ENCODE measurements at regions not wholly inside any gene's neighbourhood (a gene's known extent, or its start where the extent isn't known, plus 50 kb on each side); places are given as distances from the start of the nearest gene placed in this dataset.
"Not testable (repeated sequence)": the region's sequence is repeated elsewhere in the genome, so short reads cannot be mapped to it uniquely, and the experiment has no call there.

DNA sequence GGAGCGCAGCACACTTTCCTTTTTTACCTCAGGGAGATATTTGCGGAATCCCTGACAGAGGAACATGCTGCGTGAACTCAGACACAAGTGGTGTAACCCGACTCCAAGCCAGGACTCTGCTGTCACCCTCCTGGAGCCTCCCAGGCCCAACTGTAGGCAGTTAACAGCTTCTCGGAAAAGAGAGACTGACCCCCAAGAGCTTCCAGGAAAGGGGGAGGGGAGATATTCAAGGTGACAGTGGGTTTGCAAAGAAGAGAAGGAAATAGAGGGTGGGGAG, 103.1 kb upstream of the NBPF26 start:
- not testable (repeated sequence) for TF ChIP-seq EZH2phosphoT487 (IDR thresholded peaks at IDR 0.05; ENCODE audit: low read depth)
- TF ChIP-seq, protein P1, sequence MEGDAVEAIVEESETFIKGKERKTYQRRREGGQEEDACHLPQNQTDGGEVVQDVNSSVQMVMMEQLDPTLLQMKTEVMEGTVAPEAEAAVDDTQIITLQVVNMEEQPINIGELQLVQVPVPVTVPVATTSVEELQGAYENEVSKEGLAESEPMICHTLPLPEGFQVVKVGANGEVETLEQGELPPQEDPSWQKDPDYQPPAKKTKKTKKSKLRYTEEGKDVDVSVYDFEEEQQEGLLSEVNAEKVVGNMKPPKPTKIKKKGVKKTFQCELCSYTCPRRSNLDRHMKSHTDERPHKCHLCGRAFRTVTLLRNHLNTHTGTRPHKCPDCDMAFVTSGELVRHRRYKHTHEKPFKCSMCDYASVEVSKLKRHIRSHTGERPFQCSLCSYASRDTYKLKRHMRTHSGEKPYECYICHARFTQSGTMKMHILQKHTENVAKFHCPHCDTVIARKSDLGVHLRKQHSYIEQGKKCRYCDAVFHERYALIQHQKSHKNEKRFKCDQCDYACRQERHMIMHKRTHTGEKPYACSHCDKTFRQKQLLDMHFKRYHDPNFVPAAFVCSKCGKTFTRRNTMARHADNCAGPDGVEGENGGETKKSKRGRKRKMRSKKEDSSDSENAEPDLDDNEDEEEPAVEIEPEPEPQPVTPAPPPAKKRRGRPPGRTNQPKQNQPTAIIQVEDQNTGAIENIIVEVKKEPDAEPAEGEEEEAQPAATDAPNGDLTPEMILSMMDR (IDR thresholded peaks at IDR 0.05; ENCODE audit: low read depth, low read length), result not testable (repeated sequence)

Measured in OCI-LY3 (cell line).